ENCODE measurements at regions not wholly inside any gene's neighbourhood (a gene's known extent, or its start where the extent isn't known, plus 50 kb on each side); places are given as distances from the start of the nearest gene placed in this dataset.

GRCh38 chr20:58054780-58055373 is 173.6 kb downstream of the ANKRD60 start:
- peaks cover 0 to 17% (median 5%) of the 10 kb centered on the region in 4 donors for H3K4me1 ChIP-seq
- H3K27ac ChIP-seq: peak overlapping the region in 2 of 4 donors; percentile 15 to 17
- peaks cover 0 to 10% (median 0%) of the 10 kb centered on the region in 3 donors for H3K27me3 ChIP-seq
- 59 to 73% methylated on average over 11 of the region's 11 CpGs for WGBS, 2 donors
- H3K4me3 ChIP-seq: no peak overlapping the region
- intact Hi-C loops (cut with DNase I): no loop called here
- peaks cover 0 to 3% (median 0%) of the 10 kb centered on the region in 4 donors for H3K9me3 ChIP-seq
- TF ChIP-seq EP300 (IDR thresholded peaks at IDR 0.05) (no peak), POLR2A (IDR thresholded peaks at IDR 0.05) (no peak), POLR2AphosphoS5 (IDR thresholded peaks at IDR 0.05) (no peak), CTCF (IDR thresholded peaks at IDR 0.05) (no peak)
- no peak for DNase-seq
- no peaks in the 10 kb centered on the region for H3K36me3 ChIP-seq

GRCh38 chr20:58054082-58054779 is 174.2 kb downstream of the ANKRD60 start:
- Histone ChIP-seq H3K4me3 (no peak overlapping the region), H3K9me3 (peaks cover 0 to 3% (median 0%) of the 10 kb centered on the region in 4 donors), H3K27ac (peak overlapping the region in 2 of 4 donors; percentile 15 to 17), H3K27me3 (peaks cover 0 to 10% (median 0%) of the 10 kb centered on the region in 3 donors), H3K4me1 (peaks cover 0 to 17% (median 5%) of the 10 kb centered on the region in 4 donors), H3K36me3 (no peaks in the 10 kb centered on the region)
- intact Hi-C loops (cut with DNase I): no loop called here
- TF ChIP-seq CTCF (IDR thresholded peaks at IDR 0.05): no peak
- TF ChIP-seq POLR2A (IDR thresholded peaks at IDR 0.05): no peak
- no peak for TF ChIP-seq POLR2AphosphoS5 (IDR thresholded peaks at IDR 0.05)
- TF ChIP-seq EP300 (IDR thresholded peaks at IDR 0.05): no peak
- WGBS, 2 donors: 67 to 74% methylated on average over 6 of the region's 6 CpGs
- DNase-seq: no peak

- WGBS, 2 donors: 88 to 89% methylated on average over 10 of the region's 10 CpGs
Measured at GRCh38 chr20:58053391-58054055, 174.9 kb downstream of the ANKRD60 start.

GRCh38 chr20:58051367-58051766 is 177.1 kb downstream of the ANKRD60 start:
- H3K4me3 ChIP-seq: no peak overlapping the region
- WGBS, 2 donors: 53 to 89% methylated on average over 1 of the region's 1 CpG
- peaks cover 0 to 10% (median 0%) of the 10 kb centered on the region in 3 donors for H3K27me3 ChIP-seq
- intact Hi-C loops (cut with DNase I): no loop called here
- H3K9me3 ChIP-seq: peaks cover 0 to 3% (median 0%) of the 10 kb centered on the region in 4 donors
- H3K27ac ChIP-seq: no peak overlapping the region
- DNase-seq: no peak
- TF ChIP-seq CTCF (IDR thresholded peaks at IDR 0.05) (no peak), POLR2AphosphoS5 (IDR thresholded peaks at IDR 0.05) (no peak), POLR2A (IDR thresholded peaks at IDR 0.05) (no peak), EP300 (IDR thresholded peaks at IDR 0.05) (no peak)
- no peaks in the 10 kb centered on the region for H3K36me3 ChIP-seq
- peaks cover 0 to 10% (median 5%) of the 10 kb centered on the region in 4 donors for H3K4me1 ChIP-seq

More at GRCh38 chr20:58053391-58054055, 174.9 kb downstream of the ANKRD60 start:
- Histone ChIP-seq H3K27me3 (peaks cover 0 to 10% (median 0%) of the 10 kb centered on the region in 3 donors), H3K27ac (no peak overlapping the region), H3K4me1 (peaks cover 0 to 11% (median 5%) of the 10 kb centered on the region in 4 donors), H3K9me3 (peaks cover 0 to 3% (median 0%) of the 10 kb centered on the region in 4 donors), H3K4me3 (no peak overlapping the region), H3K36me3 (no peaks in the 10 kb centered on the region)
- intact Hi-C loops (cut with DNase I): no loop called here
- TF ChIP-seq EP300 (IDR thresholded peaks at IDR 0.05) (no peak), POLR2A (IDR thresholded peaks at IDR 0.05) (no peak), POLR2AphosphoS5 (IDR thresholded peaks at IDR 0.05) (no peak), CTCF (IDR thresholded peaks at IDR 0.05) (no peak)
- no peak for DNase-seq
